Mammary epithelial cell (primary cell): ENCODE measurements at regions not wholly inside any gene's neighbourhood (a gene's known extent, or its start where the extent isn't known, plus 50 kb on each side); places are given as distances from the start of the nearest gene placed in this dataset.

Experiments used
- CTCF ChIP-seq, 2 donors: IDR thresholded peaks in 1 of 2; conservative IDR thresholded peaks in 1 of 2; 2 replicates each; pipeline ENCODE4 v1.5.1; 2011 to 2012; ENCODE audit warnings: inconsistent platforms in 2 of 2, low read length in 2 of 2, mild to moderate bottlenecking in 2 of 2, control low read depth in 1 of 2, low read depth in 1 of 2; ENCODE audit not compliant: insufficient read depth in 1 of 2; ENCODE audit errors: extremely low read depth in 1 of 2
- EZH2 ChIP-seq: IDR thresholded peaks from 2 replicates; pipeline ENCODE4 v1.6.1; 2012; ENCODE audit warnings: low read length, inconsistent platforms, borderline replicate concordance

DNA sequence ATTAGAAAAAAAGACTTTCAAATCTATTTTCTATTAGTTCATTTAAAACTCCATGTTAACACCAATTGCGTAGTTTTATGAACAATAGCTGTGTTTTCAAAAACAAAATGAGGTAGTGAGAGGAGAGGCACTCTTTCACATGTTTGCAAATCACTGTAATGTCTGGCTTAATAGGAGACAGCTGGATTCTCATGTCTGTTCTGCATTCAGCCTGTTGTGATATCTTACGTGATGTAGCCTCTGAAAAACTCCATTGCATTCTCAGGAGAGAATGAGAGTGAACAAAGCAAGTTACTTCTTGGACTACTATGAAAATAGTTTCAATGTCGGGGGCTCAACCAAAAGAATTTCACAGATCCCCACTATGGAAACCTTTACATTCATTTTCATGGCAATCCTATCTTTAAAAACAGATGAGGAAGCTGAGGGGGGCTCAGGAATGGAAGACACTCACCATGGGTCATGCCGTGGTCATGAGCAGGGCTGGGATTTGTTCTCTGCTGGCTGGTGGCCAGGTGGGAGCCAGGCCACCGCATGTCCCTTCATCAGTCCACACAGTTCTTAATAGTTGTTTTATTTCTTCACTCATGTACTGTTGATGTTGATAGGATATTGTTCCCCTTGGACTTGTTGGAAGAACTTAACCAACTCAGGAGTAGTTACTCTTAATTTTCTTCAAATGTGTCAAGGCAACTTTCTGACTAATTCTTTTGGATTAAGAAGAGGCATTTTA, 346.2 kb upstream of the FAR2 start:
- no peak for TF ChIP-seq CTCF (conservative IDR thresholded peaks at IDR 0.05 in 1 of 2, IDR thresholded peaks at IDR 0.05 in 1 of 2; ENCODE audit: extremely low read depth in 1 of 2, insufficient read depth in 1 of 2, low read depth in 1 of 2, low read length in 2 of 2)
- TF ChIP-seq EZH2 = no peak
